DND-41 (cell line): ENCODE measurements at regions not wholly inside any gene's neighbourhood (a gene's known extent, or its start where the extent isn't known, plus 50 kb on each side); places are given as distances from the start of the nearest gene placed in this dataset.

Experiments
- ATAC-seq: fragments of 200-7000 bp; cut with Tn5 transposase; 3 replicates; pipeline ENCODE4 v1.9.1; 2021; ENCODE audit warnings: low read depth; ENCODE audit not compliant: insufficient read depth
- DNase-seq: peaks from one replicate; pipeline ENCODE4 v3.0.0-alpha.2; 2020
- H2AFZ ChIP-seq: 2 replicates; pipeline ENCODE4 v1.6.0; 2012; ENCODE audit warnings: low read depth, low read length
- H3K27ac ChIP-seq: 2 replicates; pipeline ENCODE4 v1.5.1; 2012; ENCODE audit warnings: low read length, inconsistent platforms
- H3K27me3 ChIP-seq: fragments of 200-600 bp; sonication (generic); 2 replicates; pipeline ENCODE4 v1.6.0; 2012; ENCODE audit warnings: low read length, mild to moderate bottlenecking, inconsistent platforms; ENCODE audit not compliant: insufficient read depth, poor library complexity
- H3K36me3 ChIP-seq: 2 replicates; pipeline ENCODE4 v1.5.1; 2012; ENCODE audit warnings: low read length, inconsistent platforms; ENCODE audit not compliant: insufficient read depth
- H3K4me1 ChIP-seq: 2 replicates; pipeline ENCODE4 v1.5.1; 2012; ENCODE audit warnings: mild to moderate bottlenecking, low read length; ENCODE audit not compliant: insufficient read depth
- H3K4me2 ChIP-seq: 2 replicates; pipeline ENCODE4 v1.6.0; 2012; ENCODE audit warnings: mild to moderate bottlenecking, moderate library complexity, low read length, inconsistent platforms; ENCODE audit not compliant: insufficient read depth
- H3K4me3 ChIP-seq, 2 experiments: fragments of 200-600 bp in 1 of 2; shearing (Covaris generic) in 1 of 2; 2 replicates each; pipeline ENCODE4 v1.5.1; 2012 to 2016; ENCODE audit warnings: inconsistent platforms in 2 of 2, low read length in 2 of 2, mild to moderate bottlenecking in 2 of 2, low read depth in 1 of 2, moderate library complexity in 1 of 2
- H3K79me2 ChIP-seq: 2 replicates; pipeline ENCODE4 v1.6.0; 2012; ENCODE audit warnings: low read length, inconsistent platforms; ENCODE audit not compliant: insufficient read depth
- H3K9ac ChIP-seq: 2 replicates; pipeline ENCODE4 v1.6.0; 2012; ENCODE audit warnings: low read depth, mild to moderate bottlenecking, inconsistent platforms, low read length, moderate library complexity
- H3K9me3 ChIP-seq: 2 replicates; pipeline ENCODE4 v1.5.1; 2012; ENCODE audit warnings: low read length, moderate library complexity, mild to moderate bottlenecking, inconsistent platforms; ENCODE audit not compliant: insufficient read depth, severe bottlenecking
- H4K20me1 ChIP-seq: 2 replicates; pipeline ENCODE4 v1.6.0; 2012; ENCODE audit warnings: low read length; ENCODE audit not compliant: insufficient read depth
- CTCF ChIP-seq: IDR thresholded peaks from 2 replicates; pipeline ENCODE4 v1.5.1; 2012; ENCODE audit warnings: borderline replicate concordance, low read length, moderate library complexity, mild to moderate bottlenecking; ENCODE audit not compliant: poor library complexity, severe bottlenecking; ENCODE audit errors: extremely low read depth
- EZH2 ChIP-seq: IDR thresholded peaks from 3 replicates; pipeline ENCODE4 v1.6.1; 2012; ENCODE audit warnings: borderline replicate concordance, low read depth, mild to moderate bottlenecking, moderate library complexity, low read length, inconsistent platforms; ENCODE audit not compliant: severe bottlenecking

DNA sequence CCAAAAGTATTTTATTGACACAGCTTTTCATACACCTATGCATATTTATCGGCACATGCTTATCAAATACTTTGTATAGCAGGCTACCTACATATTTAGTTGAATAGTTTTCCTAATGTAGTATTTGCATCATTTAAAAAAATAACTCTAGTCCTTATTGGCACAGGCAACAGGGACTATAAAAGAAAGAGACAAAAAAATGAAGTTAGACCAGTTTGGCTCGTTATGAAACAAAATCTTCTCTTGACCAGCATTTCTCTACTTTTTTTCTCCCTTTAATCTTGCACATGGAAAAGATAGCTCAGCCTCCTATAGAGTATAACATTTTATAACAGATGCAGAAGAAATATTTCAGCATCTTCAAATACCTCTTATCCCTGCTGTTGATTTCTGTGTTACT, 794.8 kb upstream of the MIR17HG start:
- no peak overlapping the region for H2AFZ ChIP-seq

GRCh38 chr13:90553159-90553558, 794.3 kb upstream of the MIR17HG start:
- no peaks in the 10 kb centered on the region for H3K9me3 ChIP-seq
- no peak overlapping the region for H2AFZ ChIP-seq
- no peaks in the 10 kb centered on the region for H3K36me3 ChIP-seq
- H4K20me1 ChIP-seq: no peaks in the 10 kb centered on the region
- no peak overlapping the region for H3K4me2 ChIP-seq
- H3K27me3 ChIP-seq: no peaks in the 10 kb centered on the region
- no peak for TF ChIP-seq CTCF
- TF ChIP-seq EZH2: no peak
- no peak overlapping the region for H3K9ac ChIP-seq
- H3K27ac ChIP-seq: no peak overlapping the region
- no peak overlapping the region for H3K4me3 ChIP-seq
- H3K79me2 ChIP-seq: no peaks in the 10 kb centered on the region
- no peak for DNase-seq
- no peak for ATAC-seq
- H3K4me1 ChIP-seq: no peaks in the 10 kb centered on the region

More for the DNA sequence above, 794.8 kb upstream of the MIR17HG start:
- Histone ChIP-seq H3K9ac (no peak overlapping the region), H3K4me3 (no peak overlapping the region), H3K4me2 (no peak overlapping the region), H3K36me3 (no peaks in the 10 kb centered on the region), H3K27me3 (no peaks in the 10 kb centered on the region), H3K9me3 (peaks cover under 1% of the 10 kb centered on the region), H3K79me2 (no peaks in the 10 kb centered on the region), H4K20me1 (no peaks in the 10 kb centered on the region), H3K4me1 (no peaks in the 10 kb centered on the region), H3K27ac (no peak overlapping the region)
- DNase-seq (no peak), ATAC-seq (no peak)
- TF ChIP-seq CTCF (no peak), EZH2 (no peak)

DNA sequence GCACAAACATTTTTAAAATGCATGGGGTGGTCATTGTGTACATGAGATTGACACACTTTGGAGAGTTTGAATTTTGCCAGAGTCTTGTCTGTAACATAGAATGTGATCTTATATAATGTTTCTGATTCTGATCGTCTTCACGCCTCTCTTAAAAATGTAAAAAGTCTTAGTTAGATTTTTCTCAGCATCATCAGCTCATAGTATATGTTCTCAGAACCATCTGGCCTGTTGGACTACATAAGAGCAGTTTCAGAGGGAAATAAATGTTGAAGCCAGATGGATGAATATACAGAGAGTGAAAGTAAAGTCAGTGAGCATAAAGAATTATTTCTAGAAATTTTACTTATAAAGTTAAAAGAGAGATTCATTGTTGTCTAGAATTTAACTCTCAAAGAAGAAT, 789.9 kb upstream of the MIR17HG start:
- Histone ChIP-seq H3K36me3 (no peaks in the 10 kb centered on the region), H3K27me3 (no peaks in the 10 kb centered on the region), H3K9ac (no peak overlapping the region), H3K4me2 (no peak overlapping the region), H3K4me1 (no peaks in the 10 kb centered on the region), H3K4me3 (no peak overlapping the region), H3K79me2 (no peaks in the 10 kb centered on the region), H4K20me1 (no peaks in the 10 kb centered on the region), H2AFZ (no peak overlapping the region), H3K27ac (no peak overlapping the region), H3K9me3 (no peaks in the 10 kb centered on the region)
- no peak for TF ChIP-seq EZH2
- no peak for TF ChIP-seq CTCF
- no peak for ATAC-seq
- DNase-seq: no peak

GRCh38 chr13:90562443-90562842, 785.0 kb upstream of the MIR17HG start:
- ATAC-seq: no peak
- no peaks in the 10 kb centered on the region for H3K79me2 ChIP-seq

More at GRCh38 chr13:90562443-90562842, 785.0 kb upstream of the MIR17HG start:
- Histone ChIP-seq H3K36me3 (no peaks in the 10 kb centered on the region), H3K9ac (no peak overlapping the region), H4K20me1 (no peaks in the 10 kb centered on the region), H2AFZ (no peak overlapping the region), H3K27me3 (no peaks in the 10 kb centered on the region), H3K4me2 (no peak overlapping the region), H3K27ac (no peak overlapping the region), H3K9me3 (no peaks in the 10 kb centered on the region), H3K4me3 (no peak overlapping the region), H3K4me1 (no peaks in the 10 kb centered on the region)
- TF ChIP-seq CTCF (no peak), EZH2 (no peak)
- DNase-seq: no peak
